SK-N-SH treated with all-trans-retinoic acid at 6 μM for 48 hours (cell line): ENCODE measurements at regions not wholly inside any gene's neighbourhood (a gene's known extent, or its start where the extent isn't known, plus 50 kb on each side); places are given as distances from the start of the nearest gene placed in this dataset.

Experiments used
- ARNTL ChIP-seq: fragments of 450-650 bp; formaldehyde crosslinking; IDR thresholded peaks from 2 replicates; pipeline ENCODE4 v1.5.0; 2020; ENCODE audit warnings: low read depth, mild to moderate bottlenecking, moderate library complexity, borderline replicate concordance
- ISL1 ChIP-seq: fragments of 250-450 bp; sonication (Bioruptor Pico); IDR thresholded peaks from 2 replicates; pipeline ENCODE4 v2.1.2; 2022; ENCODE audit warnings: mild to moderate bottlenecking, moderate library complexity
- PPARA ChIP-seq: fragments of 250-450 bp; sonication (Bioruptor Pico); IDR thresholded peaks from 2 replicates; pipeline ENCODE4 v1.5.0; 2020; ENCODE audit warnings: mild to moderate bottlenecking, borderline replicate concordance
- RARB ChIP-seq: fragments of 250-450 bp; sonication (Bioruptor Pico); IDR thresholded peaks from 2 replicates; pipeline ENCODE4 v1.8.0; 2021; ENCODE audit warnings: mild to moderate bottlenecking, moderate library complexity
- TCF4 ChIP-seq: fragments of 250-450 bp; sonication (Bioruptor Pico); IDR thresholded peaks from 2 replicates; pipeline ENCODE4 v1.8.0; 2021; ENCODE audit warnings: mild to moderate bottlenecking, moderate library complexity, borderline replicate concordance
- ZFP3 ChIP-seq: fragments of 250-450 bp; sonication (Bioruptor Pico); IDR thresholded peaks from 2 replicates; pipeline ENCODE4 v1.5.0; 2020; ENCODE audit warnings: mild to moderate bottlenecking, moderate library complexity
- ZFP30 ChIP-seq: fragments of 450-650 bp; formaldehyde crosslinking; IDR thresholded peaks from 2 replicates; pipeline ENCODE4 v1.5.0; 2022; ENCODE audit warnings: mild to moderate bottlenecking, moderate library complexity

DNA sequence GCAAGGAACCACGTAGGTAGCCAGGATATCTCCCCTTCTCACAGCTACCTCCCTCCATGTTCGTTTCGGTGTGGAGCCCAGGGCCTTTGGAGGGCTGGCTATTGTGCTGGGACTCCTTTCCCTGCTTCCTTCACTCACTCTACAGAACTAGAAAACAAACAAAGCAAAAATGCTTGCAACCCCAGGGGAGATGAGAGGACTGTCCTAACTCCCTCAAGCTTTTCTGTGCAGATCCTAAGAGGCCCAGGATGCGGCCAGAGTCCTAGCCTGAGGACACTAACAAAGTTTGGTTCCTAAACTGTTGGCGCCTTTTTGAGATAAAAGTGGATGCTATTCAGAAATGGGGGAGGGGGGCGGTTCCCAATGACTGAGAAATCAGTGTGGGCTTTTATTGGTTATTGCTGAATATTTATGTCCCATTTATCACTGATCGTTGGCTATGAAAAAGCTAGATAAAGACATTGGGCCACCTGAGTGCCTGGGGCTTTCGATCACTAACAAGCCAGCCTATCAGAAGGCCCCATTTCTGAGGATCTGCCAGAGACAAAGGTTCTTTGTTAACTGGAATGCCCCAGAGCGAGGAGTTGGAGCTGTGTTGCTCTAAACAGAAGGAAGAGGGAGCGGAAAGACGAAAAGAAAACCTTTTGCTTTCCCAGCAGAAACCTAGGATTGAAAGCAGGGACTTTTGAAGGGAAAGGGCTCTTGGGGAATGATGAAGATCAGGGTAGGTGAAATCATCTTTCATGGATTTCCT is 95.2 kb upstream of the EGR2 start:
- TF ChIP-seq TCF4 (no peak), ARNTL (CRISPR knock-in tag) (no peak), ISL1 (no peak), RARB (CRISPR knock-in tag) (no peak), PPARA (CRISPR knock-in tag) (no peak), ZFP3 (CRISPR knock-in tag) (no peak), ZFP30 (no peak)
